ENCODE measurements at regions not wholly inside any gene's neighbourhood (a gene's known extent, or its start where the extent isn't known, plus 50 kb on each side); places are given as distances from the start of the nearest gene placed in this dataset.

GRCh38 chr22:22112533-22113294 lies 130.1 kb upstream of the TOP3B start:
- TF ChIP-seq POLR2A (IDR thresholded peaks at IDR 0.05; ENCODE audit: low read length): no peak
- no peak for TF ChIP-seq GATA1 (IDR thresholded peaks at IDR 0.05; ENCODE audit: low read depth, low read length)
